NCI-H2029 treated with DMSO at 0.1 percent for 48 hours (cell line): ENCODE measurements at regions not wholly inside any gene's neighbourhood (a gene's known extent, or its start where the extent isn't known, plus 50 kb on each side); places are given as distances from the start of the nearest gene placed in this dataset.

Experiments used
- DNase-seq: peaks from one replicate; lab custom pipeline; 2025; lab: John Stamatoyannopoulos, UW

DNA sequence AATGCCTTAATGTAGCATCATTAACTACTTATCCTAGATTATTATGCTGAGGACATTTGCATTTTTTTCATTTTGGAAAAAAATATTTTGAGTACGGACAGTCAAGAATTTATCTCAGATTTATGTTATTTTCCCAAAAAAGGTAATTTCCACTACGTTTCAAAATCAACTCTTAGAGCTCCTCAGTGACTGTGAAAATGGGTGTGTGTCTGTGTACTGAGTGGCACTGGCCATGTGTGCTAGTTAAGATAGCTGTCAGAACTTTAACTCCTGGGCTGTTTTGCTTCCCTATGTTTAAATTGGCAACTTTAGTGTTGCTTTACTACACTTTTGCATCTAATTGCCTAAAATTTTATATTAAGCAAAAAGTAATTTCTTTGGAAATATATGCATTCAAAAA, 927.4 kb downstream of the EFNB2 start:
- DNase-seq, result no peak

DNA sequence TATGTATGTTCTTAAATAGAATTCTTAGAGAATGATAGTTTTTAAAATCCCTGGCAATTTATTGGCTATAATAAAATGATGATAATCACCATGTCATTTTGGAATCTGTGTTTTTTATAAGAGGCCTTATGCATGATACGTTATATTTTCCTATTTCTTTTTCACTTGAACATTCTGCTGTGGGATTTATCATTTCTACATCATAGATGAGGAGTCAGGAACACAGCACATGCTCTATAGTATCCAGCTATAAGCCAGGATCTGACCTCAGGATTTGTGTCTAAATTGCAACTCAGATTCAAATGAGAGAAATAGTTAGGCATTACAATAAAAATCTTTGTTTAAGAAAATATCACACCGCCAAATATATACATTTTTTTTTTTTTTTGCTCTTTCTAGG, 928.0 kb downstream of the EFNB2 start:
- no peak for DNase-seq

GRCh38 chr13:105607016-105607415, 928.4 kb downstream of the EFNB2 start:
- DNase-seq, result no peak

DNA sequence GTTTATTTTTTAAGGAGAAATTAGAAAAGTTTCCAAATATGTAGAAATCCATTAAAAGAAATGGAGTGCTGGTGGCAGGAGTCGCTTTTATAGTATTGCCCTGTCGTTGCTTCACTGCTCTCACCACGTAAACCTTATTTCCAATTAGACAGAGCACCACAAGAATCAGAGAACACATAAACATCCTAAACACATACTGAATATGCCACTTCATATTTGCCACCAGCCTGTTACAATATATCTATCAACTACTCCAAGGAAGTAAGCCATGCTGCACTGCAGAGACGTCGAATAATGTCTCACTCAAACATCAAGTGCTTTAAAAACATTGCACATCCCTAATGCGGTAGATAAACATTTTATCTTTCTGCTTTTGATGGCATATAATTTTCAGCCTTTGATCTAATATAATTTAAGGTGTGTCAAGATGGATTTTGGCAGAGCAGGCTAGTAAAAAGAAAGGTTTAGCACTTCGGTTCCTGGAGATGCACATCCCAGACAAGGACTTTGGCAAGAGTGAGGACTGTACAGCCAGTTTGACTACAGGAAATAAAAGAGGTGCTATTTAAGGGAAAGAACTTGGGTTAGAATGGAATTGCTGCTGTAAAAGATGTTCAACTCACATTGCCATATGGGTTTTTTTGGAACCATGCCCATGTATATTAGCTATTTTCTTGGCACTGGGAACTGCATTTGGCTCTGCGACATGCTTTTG, 932.3 kb downstream of the EFNB2 start:
- no peak for DNase-seq

GRCh38 chr13:105599477-105600037, 935.9 kb downstream of the EFNB2 start:
- no peak for DNase-seq

DNA sequence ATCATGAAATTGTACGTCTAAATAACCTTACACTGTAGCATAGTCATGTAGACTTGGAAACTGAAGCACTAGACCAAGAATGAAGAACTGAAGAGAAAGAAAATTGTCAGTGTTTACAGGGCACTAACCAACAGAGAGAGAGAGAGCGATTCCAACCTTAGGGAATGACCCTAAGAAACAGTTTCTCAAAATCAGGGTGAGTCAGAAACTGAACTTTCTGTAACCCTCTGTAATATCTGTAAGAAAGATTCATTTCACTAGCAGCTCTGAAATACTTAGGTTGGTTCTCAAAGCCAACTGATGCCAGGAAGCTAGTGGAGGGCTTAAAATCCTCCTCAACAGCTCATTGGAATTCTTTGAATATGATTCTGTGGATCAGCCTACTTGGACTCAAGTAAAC, 936.9 kb downstream of the EFNB2 start:
- DNase-seq, result no peak

GRCh38 chr13:105597573-105597972, 937.9 kb downstream of the EFNB2 start:
- DNase-seq, result no peak

DNA sequence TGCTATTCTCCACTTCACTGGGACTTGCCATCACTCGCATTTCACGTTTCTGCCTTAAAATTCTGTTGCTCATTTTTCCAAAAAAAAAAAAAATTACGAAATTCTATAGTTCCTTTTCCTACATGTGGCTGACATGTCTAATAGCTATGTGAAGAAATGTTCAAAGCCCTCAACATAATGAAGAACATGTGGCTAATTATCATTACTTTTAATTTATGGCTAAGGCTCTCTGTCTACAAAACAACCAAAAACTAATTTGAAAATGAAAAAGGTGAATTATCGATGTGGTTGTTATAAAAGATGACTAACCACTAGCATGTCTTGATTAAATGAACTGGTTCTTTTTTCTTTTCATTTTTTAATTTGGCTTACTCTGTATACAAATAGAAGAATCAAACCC, 940.0 kb downstream of the EFNB2 start:
- DNase-seq, result no peak

GRCh38 chr13:105591277-105591676, 944.2 kb downstream of the EFNB2 start:
- DNase-seq, result no peak

DNA sequence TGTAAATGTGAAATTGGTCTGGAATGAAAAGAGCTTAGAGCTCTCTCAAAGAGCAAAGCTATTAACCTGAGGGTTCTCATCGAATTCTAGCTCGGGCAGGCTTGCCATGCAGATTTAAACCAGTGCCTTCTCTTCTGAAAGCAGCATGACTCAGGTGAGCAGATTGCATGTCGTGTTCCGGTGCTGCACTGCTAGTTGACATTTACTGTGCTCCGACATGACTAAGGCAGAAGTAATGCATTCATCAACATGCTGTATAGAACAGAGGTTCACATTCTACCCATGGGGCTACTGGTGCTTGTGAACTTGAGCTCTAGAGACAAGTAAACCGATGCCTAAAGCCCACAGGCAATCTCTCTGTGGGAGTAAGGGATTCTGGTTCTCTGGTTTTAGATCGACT, 947.7 kb downstream of the EFNB2 start:
- no peak for DNase-seq

- no peak for DNase-seq
Measured at GRCh38 chr13:105579821-105580710, 955.4 kb downstream of the EFNB2 start.

- DNase-seq, result no peak
Measured at GRCh38 chr13:105573136-105573535, 962.3 kb downstream of the EFNB2 start.

DNA sequence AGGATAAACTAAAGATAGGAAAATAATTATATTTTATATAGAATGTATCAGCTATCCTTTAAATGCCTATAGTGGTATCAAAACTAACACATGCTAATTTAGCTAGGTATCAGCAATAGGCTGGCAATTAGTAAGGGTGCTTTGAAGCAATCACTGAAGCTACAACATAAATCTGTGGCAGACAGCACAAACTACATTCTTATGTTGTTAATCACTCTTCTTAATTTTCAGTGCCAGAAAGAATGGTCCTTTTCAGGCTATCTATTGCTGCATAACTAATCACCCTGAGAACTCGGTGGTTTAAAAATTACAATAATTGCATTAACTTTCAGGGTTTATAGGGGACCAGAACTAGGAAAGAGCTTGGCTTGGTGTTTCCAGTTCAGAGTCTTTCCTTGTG, 963.1 kb downstream of the EFNB2 start:
- DNase-seq, result no peak

DNA sequence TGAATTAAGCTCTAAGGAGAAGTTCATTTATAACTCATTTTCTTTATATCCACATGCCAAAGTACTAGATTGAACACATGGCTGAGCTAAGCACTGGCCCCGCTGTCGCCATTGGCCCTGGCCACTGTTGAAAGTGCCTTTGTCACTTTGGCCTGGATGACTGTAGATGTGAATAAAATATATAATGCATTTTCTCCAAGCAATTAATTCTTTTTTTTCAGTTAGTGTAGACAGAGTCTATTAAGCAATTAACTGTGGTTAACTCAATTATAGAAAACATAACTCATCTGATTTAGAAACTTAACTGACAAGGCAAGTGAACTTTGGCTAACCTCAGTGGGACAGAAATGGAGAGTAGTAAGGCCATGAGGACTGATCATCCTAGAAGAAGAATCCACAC, 965.6 kb downstream of the EFNB2 start:
- DNase-seq, result no peak

DNA sequence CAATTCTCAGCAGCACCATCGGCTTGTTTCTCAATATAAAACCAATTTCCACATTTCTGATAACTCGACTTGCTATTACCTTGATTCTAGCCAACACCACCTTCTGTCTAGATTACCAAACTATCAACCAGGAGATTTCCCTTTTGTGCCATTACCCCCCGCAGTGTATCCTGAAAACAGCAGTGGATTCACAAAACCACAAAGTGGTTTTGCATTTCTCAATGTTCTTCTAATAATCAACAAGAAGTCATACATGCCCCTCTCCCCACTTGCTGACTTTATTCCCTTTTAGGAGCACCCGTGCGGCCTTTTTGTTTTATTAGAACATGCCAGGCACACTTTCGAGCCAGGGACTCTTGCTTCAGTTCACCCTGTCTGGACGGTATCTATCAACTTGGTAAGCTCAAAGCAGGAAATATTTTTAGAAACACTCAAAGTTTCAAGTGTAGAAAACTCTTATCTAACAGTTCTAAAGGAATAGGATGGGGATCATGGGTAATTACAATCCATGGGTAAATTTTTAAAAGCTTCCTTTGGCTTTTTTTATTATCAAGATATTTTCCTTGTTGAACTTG, 967.4 kb downstream of the EFNB2 start:
- DNase-seq, result no peak

DNA sequence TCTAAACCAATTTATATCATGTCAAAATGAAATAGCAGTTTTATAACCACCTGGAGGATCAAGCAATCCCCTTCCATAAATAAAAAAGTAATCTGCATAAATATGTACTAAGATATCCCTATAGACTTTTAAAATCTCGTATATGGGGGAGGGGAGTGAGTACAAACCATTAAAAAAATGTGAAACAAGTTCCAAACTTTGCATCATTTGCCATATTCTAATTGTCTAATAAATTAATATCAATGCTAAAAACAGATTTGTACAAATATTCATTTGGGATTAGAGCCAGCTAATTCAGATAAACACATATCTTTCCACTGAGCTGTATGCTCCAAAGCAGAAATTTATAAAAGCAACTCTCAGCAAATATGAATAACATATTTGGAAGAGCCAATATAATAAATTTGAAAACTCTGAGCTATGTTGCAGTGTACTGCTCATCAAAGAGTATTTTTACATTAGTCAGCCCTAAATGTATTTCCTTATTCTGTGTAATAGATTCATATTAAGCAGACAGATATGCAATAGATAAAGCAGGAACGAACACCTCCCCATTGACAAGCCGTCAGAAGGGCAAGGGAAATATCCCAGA, 970.2 kb downstream of the EFNB2 start:
- no peak for DNase-seq

DNA sequence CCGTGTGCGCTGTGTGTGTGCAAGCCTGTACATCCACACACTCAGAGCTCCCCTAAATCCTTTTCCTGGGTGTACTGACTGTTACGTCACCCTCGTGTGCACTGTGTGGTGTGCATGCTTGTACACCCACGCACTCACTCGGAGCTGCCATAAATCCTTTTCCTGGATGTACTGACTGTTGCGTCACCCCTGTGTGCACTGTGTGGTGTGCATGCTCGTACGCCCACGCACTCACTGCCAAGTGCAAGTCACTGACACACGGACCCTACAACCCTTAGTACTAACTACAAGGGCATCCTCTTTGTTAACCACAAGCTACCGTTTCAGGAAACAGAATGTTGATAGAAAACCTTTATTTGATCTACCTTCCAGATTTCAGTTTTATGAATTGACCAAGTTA, 983.4 kb downstream of the EFNB2 start:
- DNase-seq, result no peak

DNA sequence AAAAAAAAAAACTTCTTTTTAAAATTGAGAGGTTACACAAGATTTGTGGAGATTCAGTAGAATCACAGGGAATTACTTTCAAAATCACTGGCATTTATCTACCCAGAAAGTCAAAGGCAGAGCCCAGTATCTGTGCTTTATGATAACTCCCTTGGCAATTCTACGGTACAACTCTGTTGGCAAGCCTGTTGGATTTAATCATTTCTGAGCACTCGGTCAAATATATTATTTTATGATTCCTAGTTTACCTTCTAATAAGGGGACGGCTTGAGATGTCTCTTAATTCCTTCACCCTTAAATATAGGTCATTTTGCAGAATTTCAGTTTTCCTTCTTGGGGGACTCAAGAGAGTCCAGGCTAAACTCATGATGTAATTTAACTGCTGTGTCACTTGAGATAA, 987.6 kb downstream of the EFNB2 start:
- DNase-seq, result no peak

DNA sequence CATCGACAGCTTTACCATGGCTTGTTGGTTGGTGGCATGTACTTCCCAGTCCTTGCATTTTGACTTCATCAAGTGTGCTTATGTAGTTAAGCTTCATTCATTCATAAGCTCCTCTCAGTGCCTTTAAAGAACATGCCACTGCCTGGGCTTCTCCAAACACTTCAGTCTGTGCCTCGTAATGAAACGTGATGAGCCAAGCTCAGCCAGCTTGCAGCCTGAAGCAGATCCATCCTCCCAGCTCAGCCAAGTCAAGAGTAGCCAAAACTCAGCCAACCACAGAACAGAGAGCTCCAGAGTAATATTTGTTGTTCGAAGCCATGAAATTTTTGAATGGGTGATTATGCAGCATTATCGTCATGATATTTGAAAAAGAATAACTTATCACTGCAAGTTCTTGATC, 989.7 kb downstream of the EFNB2 start:
- DNase-seq, result no peak

- DNase-seq, result no peak
Measured at GRCh38 chr13:105543742-105544141, 991.7 kb downstream of the EFNB2 start.

- no peak for DNase-seq
Measured at GRCh38 chr13:105541565-105541964, 993.9 kb downstream of the EFNB2 start.

GRCh38 chr13:105538346-105538745, 997.1 kb downstream of the EFNB2 start:
- no peak for DNase-seq
